Testis (tissue), 2 donors: ENCODE measurements at regions not wholly inside any gene's neighbourhood (a gene's known extent, or its start where the extent isn't known, plus 50 kb on each side); places are given as distances from the start of the nearest gene placed in this dataset.

ENCODE experiments used
- DNase-seq: peaks from one replicate; pipeline ENCODE4 v3.0.0-alpha.2; 2019
- H3K27ac ChIP-seq, 2 donors: fragments of 200-600 bp; sonication (generic); one replicate each; pipeline ENCODE4 v1.5.1; 2019
- H3K27me3 ChIP-seq: fragments of 200-600 bp; sonication (generic); one replicate; pipeline ENCODE4 v1.5.1; 2019
- H3K36me3 ChIP-seq: fragments of 200-600 bp; sonication (generic); one replicate; pipeline ENCODE4 v1.5.1; 2017; ENCODE audit warnings: low read depth; ENCODE audit errors: missing control alignments
- H3K4me1 ChIP-seq: fragments of 200-600 bp; sonication (generic); one replicate; pipeline ENCODE4 v1.5.1; 2019
- H3K4me3 ChIP-seq, 2 donors: fragments of 200-600 bp; sonication (generic); one replicate each; pipeline ENCODE4 v1.5.1; 2017 to 2019
- H3K9me3 ChIP-seq: fragments of 200-600 bp; sonication (generic); one replicate; pipeline ENCODE4 v1.5.1; 2017
- POLR2A ChIP-seq: fragments of 450-650 bp; IDR thresholded peaks from one replicate; pipeline ENCODE4 v1.6.1; 2017; ENCODE audit warnings: antibody characterized with exemption, mild to moderate bottlenecking, moderate library complexity
- WGBS, 2 donors: methylation state at CpG; one replicate each; pipeline ENCODE4 v1.1.5; 2018; 5-methylcytosine and 5-hydroxymethylcytosine counted together
- intact Hi-C: fragments of 100-400 bp; cut with DNase I; formaldehyde crosslinking; loops from one replicate; pipeline ENCODE4 v1.15.1; 2023; ENCODE audit warnings: low total_unique reads
- TF ChIP-seq, protein P1 (sequence below), 3 experiments: fragments of 450-650 bp in 2 of 3; fragments of 200-600 bp in 1 of 3; sonication (generic) in 1 of 3; IDR thresholded peaks; one replicate each; pipeline ENCODE4 v1.5.1; 2016 to 2019; ENCODE audit warnings: antibody characterized with exemption in 3 of 3, mild to moderate bottlenecking in 2 of 3, moderate library complexity in 1 of 3

DNA sequence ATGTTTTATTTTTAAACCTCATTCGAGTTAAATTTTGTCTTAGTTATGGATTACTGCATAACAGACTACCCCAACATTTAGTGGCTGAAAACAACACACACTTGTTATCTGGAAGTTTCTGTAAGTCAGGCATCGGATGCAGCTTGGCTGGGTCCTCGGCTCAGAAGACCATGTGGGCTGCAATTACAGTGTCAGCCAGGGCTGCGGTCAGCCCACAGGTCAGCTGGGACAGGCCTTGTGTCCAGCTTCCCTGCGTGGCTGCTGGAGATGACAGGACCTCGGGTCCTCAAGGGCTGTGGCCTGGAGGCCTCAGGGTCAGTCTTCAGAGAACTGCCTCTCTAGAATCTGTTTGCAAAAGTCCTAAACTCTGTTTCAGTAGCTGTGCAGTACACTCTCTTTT, 219.0 kb upstream of the IRX1 start:
- 63 to 69% methylated on average over 1 to 6 of the region's 6 CpGs for WGBS, 2 donors
- no peak for DNase-seq
- Histone ChIP-seq H3K27ac (no peak overlapping the region), H3K27me3 (no peaks in the 10 kb centered on the region), H3K4me3 (no peak overlapping the region), H3K4me1 (no peaks in the 10 kb centered on the region), H3K36me3 (no peaks in the 10 kb centered on the region), H3K9me3 (no peaks in the 10 kb centered on the region)
- TF ChIP-seq, protein P1, sequence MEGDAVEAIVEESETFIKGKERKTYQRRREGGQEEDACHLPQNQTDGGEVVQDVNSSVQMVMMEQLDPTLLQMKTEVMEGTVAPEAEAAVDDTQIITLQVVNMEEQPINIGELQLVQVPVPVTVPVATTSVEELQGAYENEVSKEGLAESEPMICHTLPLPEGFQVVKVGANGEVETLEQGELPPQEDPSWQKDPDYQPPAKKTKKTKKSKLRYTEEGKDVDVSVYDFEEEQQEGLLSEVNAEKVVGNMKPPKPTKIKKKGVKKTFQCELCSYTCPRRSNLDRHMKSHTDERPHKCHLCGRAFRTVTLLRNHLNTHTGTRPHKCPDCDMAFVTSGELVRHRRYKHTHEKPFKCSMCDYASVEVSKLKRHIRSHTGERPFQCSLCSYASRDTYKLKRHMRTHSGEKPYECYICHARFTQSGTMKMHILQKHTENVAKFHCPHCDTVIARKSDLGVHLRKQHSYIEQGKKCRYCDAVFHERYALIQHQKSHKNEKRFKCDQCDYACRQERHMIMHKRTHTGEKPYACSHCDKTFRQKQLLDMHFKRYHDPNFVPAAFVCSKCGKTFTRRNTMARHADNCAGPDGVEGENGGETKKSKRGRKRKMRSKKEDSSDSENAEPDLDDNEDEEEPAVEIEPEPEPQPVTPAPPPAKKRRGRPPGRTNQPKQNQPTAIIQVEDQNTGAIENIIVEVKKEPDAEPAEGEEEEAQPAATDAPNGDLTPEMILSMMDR (IDR thresholded peaks at IDR 0.05) = no peak
- no peak for TF ChIP-seq POLR2A
- intact Hi-C loops = no loop called here

DNA sequence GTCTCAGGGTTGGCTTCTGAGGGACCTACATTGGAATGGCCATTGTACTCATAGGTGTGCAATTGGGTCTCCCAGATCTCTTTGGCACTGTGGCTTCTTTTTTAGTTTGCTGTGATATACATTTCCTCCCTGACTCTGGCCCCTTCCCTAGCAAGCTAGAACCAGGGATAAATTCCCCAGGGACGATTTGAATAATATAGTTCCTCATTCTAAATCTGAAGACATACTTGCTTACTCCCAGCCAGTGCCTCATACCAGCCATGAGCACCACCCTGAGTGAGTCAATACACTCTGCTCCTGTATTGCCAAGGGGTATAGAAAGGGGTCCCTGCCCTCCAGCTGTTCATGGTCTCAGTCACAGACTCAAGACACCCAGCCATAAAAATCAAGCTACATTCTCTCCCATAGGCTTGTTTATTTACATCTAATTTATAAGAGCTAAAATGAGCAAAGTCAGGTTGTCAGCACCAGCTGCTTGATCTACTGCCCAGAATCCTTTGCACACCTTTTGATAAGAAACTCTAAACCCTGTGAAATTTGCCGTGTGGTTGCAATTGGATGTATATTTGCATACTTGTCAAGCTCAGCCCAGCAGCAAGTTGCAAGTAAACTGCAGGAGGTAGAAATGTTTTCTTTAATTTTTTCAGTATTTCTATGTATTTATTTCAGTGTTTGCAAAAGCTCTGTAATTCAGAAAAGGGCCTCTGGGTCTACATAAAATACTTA, 219.9 kb upstream of the IRX1 start:
- no peak for DNase-seq
- intact Hi-C loops = no loop called here
- H3K4me1 ChIP-seq = no peaks in the 10 kb centered on the region
- no peak for TF ChIP-seq POLR2A
- TF ChIP-seq, protein P1 (IDR thresholded peaks at IDR 0.05) = no peak
- no peak overlapping the region for H3K27ac ChIP-seq
- H3K36me3 ChIP-seq = no peaks in the 10 kb centered on the region
- H3K27me3 ChIP-seq = no peaks in the 10 kb centered on the region
- 61 to 69% methylated on average over 2 of the region's 2 CpGs for WGBS, 2 donors
- H3K4me3 ChIP-seq = no peak overlapping the region
- H3K9me3 ChIP-seq = no peaks in the 10 kb centered on the region

DNA sequence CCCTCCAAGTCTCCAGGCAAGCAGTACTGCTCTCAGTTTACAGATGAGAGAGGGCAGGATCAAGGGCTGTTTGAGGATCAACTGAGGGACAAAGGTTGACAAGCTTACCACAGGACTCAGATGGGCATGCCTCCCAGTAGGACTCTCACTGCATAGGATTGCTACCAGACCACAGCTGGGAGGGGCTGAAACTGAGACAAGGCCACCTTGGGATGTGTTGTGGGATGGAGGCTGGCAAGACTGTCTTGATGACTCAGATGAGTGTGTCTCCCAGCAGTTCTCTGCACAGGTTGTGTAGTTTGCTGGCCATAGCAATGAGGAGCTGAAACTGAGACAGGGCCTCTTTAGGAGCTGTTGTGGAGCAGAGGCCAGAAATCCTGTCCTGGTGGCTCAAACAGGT, 222.2 kb upstream of the IRX1 start:
- intact Hi-C loops = no loop called here
- Histone ChIP-seq H3K4me3 (no peak overlapping the region), H3K4me1 (no peaks in the 10 kb centered on the region), H3K27ac (no peak overlapping the region), H3K27me3 (no peaks in the 10 kb centered on the region), H3K9me3 (no peaks in the 10 kb centered on the region), H3K36me3 (no peaks in the 10 kb centered on the region)
- TF ChIP-seq, protein P1 (IDR thresholded peaks at IDR 0.05) = no peak
- TF ChIP-seq POLR2A = no peak
- no peak for DNase-seq

DNA sequence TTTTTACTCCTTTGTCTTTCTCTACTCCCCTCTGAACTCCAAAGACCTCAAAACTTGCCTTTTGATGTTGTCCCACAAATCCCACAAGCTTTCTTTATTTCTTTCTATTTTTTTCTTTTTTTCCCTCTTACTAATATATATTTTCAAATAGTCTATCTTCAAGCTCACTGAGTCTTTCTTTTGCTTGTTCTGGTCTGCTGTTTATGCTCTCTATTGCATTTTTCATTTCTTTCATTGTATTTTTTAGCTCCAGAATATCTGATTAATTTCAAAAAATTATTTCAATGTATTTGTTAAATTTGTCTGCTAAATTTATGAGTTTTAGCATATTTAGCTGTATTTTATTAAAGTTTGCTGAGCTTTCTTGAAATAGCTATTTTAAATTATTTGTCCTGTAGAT, 223.3 kb upstream of the IRX1 start:
- H3K4me3 ChIP-seq = no peak overlapping the region
- no peaks in the 10 kb centered on the region for H3K9me3 ChIP-seq
- no peaks in the 10 kb centered on the region for H3K27me3 ChIP-seq
- intact Hi-C loops = no loop called here
- H3K36me3 ChIP-seq = no peaks in the 10 kb centered on the region
- TF ChIP-seq POLR2A = no peak
- no peak overlapping the region for H3K27ac ChIP-seq
- no peak for DNase-seq
- no peaks in the 10 kb centered on the region for H3K4me1 ChIP-seq

DNA sequence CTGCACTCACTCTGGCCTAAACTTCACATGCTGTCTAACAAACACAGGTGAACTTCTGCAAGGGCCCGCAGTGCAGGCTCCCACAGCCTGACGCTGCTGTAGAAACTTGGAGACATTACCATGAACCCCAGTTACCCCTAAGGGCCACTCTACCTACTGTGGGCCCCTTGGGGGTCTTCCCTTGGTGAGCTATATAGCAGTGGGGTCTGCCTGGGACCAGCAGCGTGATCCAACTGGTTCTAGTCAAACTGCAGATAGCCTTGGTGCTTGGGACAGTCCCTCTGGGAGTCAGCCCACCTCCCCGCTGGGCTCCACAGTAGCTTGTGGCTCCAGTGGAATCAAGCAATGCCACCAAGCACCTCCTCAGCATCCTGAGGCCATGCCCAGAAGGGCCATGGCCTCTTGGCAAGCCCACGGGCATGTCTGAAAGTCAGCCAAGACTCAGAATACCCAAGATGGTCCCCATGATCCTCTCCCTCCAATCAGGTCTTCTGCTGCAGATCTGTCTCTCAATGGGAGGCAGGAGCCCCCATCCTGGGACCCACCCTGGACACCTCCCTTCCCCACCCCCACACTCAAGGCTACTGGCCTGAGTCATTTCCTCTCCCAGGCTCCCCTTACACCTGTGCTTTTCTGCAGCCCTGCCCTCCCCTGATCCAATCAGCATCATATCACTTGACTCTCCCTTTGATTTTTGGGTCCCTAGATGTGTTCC, 230.0 kb upstream of the IRX1 start:
- no peaks in the 10 kb centered on the region for H3K36me3 ChIP-seq
- intact Hi-C loops = no loop called here
- no peaks in the 10 kb centered on the region for H3K9me3 ChIP-seq
- no peak overlapping the region for H3K4me3 ChIP-seq
- 86 to 89% methylated on average over 3 to 5 of the region's 5 CpGs for WGBS, 2 donors
- no peak overlapping the region for H3K27ac ChIP-seq
- H3K4me1 ChIP-seq = no peaks in the 10 kb centered on the region
- no peak for DNase-seq
- TF ChIP-seq, protein P1 (IDR thresholded peaks at IDR 0.05) = no peak
- no peak for TF ChIP-seq POLR2A
- H3K27me3 ChIP-seq = no peaks in the 10 kb centered on the region
